ENCODE measurements at regions not wholly inside any gene's neighbourhood (a gene's known extent, or its start where the extent isn't known, plus 50 kb on each side); places are given as distances from the start of the nearest gene placed in this dataset.

- no peak for DNase-seq
Observed at GRCh38 chr19:28927456-28927855, 285.5 kb downstream of the UQCRFS1 start.

- no peak for DNase-seq
Observed at GRCh38 chr19:28920269-28921066, 292.5 kb downstream of the UQCRFS1 start.

- DNase-seq = no peak
Observed at GRCh38 chr19:28917621-28918020, 295.3 kb downstream of the UQCRFS1 start.

GRCh38 chr19:28915737-28916460 is 297.1 kb downstream of the UQCRFS1 start:
- no peak for DNase-seq

- no peak for DNase-seq
Observed at GRCh38 chr19:28915202-28915601, 297.7 kb downstream of the UQCRFS1 start.

- DNase-seq = no peak
Observed at GRCh38 chr19:28914173-28914572, 298.8 kb downstream of the UQCRFS1 start.

- no peak for DNase-seq
Observed at GRCh38 chr19:28913626-28914025, 299.3 kb downstream of the UQCRFS1 start.

- DNase-seq = no peak
Observed at GRCh38 chr19:28908941-28909340, 304.0 kb downstream of the UQCRFS1 start.

GRCh38 chr19:28907534-28907933 is 305.4 kb downstream of the UQCRFS1 start:
- DNase-seq = no peak

- DNase-seq = no peak
Observed at GRCh38 chr19:28905996-28906395, 307.0 kb downstream of the UQCRFS1 start.

- DNase-seq = no peak
Observed at GRCh38 chr19:28899703-28900102, 313.2 kb downstream of the UQCRFS1 start.

- DNase-seq = no peak
Observed at GRCh38 chr19:28898249-28898648, 314.7 kb downstream of the UQCRFS1 start.

GRCh38 chr19:28889941-28890670 is 322.8 kb downstream of the UQCRFS1 start:
- DNase-seq = no peak

- no peak for DNase-seq
Observed at GRCh38 chr19:28887920-28888618, 324.9 kb downstream of the UQCRFS1 start.

GRCh38 chr19:28886708-28887107 is 326.2 kb downstream of the UQCRFS1 start:
- no peak for DNase-seq

GRCh38 chr19:28885965-28886364 is 327.0 kb downstream of the UQCRFS1 start:
- DNase-seq = no peak

- DNase-seq = no peak
Observed at GRCh38 chr19:28884786-28885476, 328.0 kb downstream of the UQCRFS1 start.

- DNase-seq = no peak
Observed at GRCh38 chr19:28883241-28883693, 329.7 kb downstream of the UQCRFS1 start.

- DNase-seq = no peak
Observed at GRCh38 chr19:28882818-28883217, 330.1 kb downstream of the UQCRFS1 start.

GRCh38 chr19:28881616-28882015 is 331.3 kb downstream of the UQCRFS1 start:
- DNase-seq = no peak

GRCh38 chr19:28880735-28881401 is 332.1 kb downstream of the UQCRFS1 start:
- DNase-seq = no peak

Data from NCI-H2081 treated with DMSO at 0.1 percent for 48 hours (cell line).